PC-3 (cell line): ENCODE measurements at regions not wholly inside any gene's neighbourhood (a gene's known extent, or its start where the extent isn't known, plus 50 kb on each side); places are given as distances from the start of the nearest gene placed in this dataset.

Experiments
- CTCF ChIP-seq: fragments of 300-600 bp; sonication (generic); conservative IDR thresholded peaks from 2 replicates; pipeline ENCODE4 v1.5.1; 2017; ENCODE audit warnings: antibody characterized with exemption, low read depth, mild to moderate bottlenecking, low read length
- EZH2 ChIP-seq: fragments of 300-600 bp; sonication (generic); IDR thresholded peaks from one replicate; pipeline ENCODE4 v1.6.1; 2017; ENCODE audit warnings: antibody characterized with exemption, mild to moderate bottlenecking, low read length; ENCODE audit not compliant: unreplicated experiment
- EZH2phosphoT487 ChIP-seq: fragments of 300-600 bp; sonication (generic); IDR thresholded peaks from 2 replicates; pipeline ENCODE4 v1.6.1; 2018; ENCODE audit warnings: mild to moderate bottlenecking, antibody characterized with exemption, low read length, borderline replicate concordance

GRCh38 chr3:101978348-101978747 is 129.0 kb downstream of the NFKBIZ start:
- no peak for TF ChIP-seq CTCF
- no peak for TF ChIP-seq EZH2
- TF ChIP-seq EZH2phosphoT487, result no peak
